NOMO-1 (cell line): ENCODE measurements at regions not wholly inside any gene's neighbourhood (a gene's known extent, or its start where the extent isn't known, plus 50 kb on each side); places are given as distances from the start of the nearest gene placed in this dataset.
"Not testable (repeated sequence)": the region's sequence is repeated elsewhere in the genome, so short reads cannot be mapped to it uniquely, and the experiment has no call there.

Source experiments
- DNase-seq, 2 experiments: peaks; one replicate each; lab custom pipeline; 2025; ENCODE audit not compliant: unreplicated experiment in 2 of 2; lab: John Stamatoyannopoulos, UW

DNA sequence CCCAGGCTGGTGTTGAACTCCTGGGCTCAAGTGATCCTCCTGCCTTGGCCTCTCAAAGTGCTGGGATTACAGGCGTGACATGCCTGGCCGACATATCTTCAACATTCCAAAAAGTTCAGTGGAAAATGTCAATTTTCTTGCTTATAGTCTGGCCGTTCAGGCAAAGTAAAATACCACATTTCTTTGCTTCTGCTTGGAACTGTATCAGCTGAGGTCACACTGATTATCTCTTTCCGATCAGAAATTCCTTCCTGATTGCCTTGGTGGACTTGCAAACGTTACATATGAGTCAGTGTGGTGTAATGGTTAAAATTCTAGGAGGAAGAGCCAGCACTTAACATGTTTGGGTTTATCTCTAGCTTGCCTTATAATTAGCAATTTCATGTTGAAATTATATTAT is 170.6 kb upstream of the ERV3-1 start:
- not testable (repeated sequence) for DNase-seq

DNA sequence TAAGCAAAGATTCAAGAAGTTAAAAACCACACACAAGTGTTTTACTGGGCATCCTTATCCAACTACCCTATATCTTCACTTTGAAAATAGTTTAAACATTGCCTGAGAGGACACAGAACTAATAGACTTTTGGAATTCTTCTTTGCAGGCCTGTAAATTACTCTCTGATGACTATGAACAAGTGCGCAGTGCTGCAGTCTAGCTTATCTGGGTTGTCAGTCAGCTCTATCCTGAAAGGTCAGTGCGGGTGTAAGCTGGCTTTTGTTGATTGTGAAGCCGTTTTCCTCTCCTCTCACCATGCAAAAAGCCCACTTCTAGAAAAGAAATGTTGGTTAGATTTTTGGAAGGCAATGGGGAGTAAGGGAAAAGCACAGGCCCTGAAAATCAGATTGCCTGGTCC is 143.6 kb upstream of the ERV3-1 start:
- DNase-seq: not testable (repeated sequence)

DNA sequence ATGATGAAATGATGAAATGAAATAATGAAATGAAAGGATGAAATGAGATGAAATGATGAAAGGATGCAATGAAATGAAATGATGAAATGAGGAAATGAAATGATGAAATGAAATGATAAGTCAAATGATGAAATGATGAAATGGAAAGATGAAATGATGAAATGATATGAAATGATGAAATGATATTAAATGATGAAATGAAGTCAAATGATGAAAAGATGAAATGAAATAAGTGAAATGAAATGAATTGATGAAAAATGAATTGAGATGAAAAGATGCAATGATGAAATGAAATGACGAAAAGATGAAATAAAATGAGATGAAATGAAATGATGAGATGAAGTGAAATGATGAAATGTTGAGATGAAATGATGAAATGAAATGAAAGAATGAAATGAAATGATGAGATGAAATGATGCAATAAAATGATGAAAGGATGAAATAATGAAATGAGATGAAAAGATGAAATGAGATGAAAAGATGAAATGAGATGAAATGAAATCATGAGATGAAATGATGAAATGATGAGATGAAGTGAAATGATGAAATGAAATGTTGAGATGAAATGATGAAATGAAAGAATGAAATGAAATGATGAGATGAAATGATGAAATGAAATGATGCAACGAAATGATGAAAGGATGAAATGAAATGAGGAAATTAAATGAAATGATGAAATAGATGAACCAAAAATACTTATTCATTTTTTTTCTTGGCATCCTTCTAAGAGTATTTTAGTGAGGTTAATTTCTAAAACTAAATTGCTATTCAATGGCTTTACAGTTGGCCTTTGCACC is 139.8 kb upstream of the ERV3-1 start:
- not testable (repeated sequence) for DNase-seq

DNA sequence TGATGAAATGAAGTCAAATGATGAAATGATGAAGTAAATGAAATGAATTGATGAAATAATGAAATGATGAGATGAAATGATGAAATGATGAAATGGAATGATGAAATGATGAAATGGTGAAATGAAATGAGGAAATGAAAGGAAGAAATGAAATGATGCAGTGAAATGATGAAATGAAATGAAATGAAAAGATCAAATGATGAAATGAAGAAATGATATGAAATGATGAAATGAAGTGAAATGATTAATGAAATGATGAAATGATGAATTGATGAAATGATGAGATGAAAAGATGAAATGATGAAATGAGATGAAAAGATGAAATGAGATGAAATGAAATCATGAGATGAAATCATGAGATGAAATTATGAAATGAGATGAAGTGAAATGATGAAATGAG is 139.2 kb upstream of the ERV3-1 start:
- DNase-seq: not testable (repeated sequence)

DNA sequence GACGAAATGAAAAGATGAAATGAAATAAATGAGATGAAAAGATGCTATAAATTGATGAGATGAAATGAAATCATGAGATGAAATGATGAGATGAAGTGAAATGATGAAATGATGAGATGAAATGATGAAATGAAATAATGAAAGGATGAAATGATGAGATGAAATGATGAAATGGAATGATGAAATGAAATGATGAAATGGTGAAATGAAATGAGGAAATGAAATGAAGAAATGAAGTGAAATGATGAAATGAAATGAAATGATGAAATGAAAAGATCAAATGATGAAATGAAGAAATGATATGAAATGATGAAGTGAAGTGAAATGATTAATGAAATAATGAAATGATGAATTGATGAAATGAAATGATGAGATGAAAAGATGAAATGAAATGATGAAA is 138.5 kb upstream of the ERV3-1 start:
- DNase-seq: not testable (repeated sequence)

DNA sequence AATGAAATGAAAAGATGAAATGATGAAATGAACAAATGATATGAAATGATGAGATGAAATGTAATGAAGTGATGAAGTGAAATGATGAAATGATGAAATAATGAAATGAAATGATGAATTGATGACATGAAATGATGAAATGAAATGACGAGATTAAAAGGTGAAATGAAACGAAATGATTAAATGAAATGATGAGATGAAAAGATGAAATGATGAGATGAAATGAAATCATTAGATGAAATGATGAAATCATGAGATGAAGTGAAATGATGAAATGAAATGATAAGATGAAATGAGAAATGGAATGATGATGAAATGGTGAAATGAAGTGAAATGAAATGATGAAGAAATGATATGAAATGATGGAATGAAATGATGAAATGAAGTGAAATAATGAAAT is 138.1 kb upstream of the ERV3-1 start:
- DNase-seq: not testable (repeated sequence)

DNA sequence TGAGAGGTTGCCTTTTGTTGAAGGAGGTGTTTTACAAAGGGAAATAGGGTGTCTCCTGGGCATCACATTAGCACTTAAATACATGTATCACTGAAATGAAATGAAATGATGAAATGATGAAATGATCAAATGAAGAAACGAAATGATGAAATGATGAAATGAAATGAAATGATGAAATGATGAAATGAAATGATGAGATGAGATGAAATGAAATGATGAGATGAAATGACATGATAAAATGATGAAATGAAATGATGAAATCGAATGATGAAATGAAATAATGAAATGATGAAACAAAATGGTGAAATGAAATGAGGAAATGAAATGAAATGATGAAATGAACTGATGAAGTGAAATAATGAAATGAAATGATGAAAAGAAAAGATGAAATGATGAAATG is 137.6 kb upstream of the ERV3-1 start:
- DNase-seq: not testable (repeated sequence)

DNA sequence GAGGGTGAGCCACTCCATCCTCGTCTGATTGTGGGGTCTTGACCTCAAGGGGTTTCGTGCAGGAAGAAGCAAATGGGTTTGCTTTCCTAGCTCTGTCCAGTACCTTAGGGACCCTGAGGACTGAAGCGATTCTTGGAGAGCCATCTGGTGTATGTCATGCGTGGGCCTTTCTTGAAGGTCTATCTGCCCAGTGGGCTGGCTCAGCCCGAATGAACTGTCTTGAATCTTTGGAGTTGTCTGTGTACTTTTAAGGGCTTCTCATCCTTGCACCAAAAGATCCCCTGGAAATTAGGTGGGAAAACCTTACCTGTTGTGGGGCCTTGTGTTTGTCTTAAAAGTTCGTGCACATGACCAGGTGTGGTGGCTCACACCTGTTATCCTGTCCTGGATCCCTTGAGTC is 135.4 kb upstream of the ERV3-1 start:
- not testable (repeated sequence) for DNase-seq

DNA sequence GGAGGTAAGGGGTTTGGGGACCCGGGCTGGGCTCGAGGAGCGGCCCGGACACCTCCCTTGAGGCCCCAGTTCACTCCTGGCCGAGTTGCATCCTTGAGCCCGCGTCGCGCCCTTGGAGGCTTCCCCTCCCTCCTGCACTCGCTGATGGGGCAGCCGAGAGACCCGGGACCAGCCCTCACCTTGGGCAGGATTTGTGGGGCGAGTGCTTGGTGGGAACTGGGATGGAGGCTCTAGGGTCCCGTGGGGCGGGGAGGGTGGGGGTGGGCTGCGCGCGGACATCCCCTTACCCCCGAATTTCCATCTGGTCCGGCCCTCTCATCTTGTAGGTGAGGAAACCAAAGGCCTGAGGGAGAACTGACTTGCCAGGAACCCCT is 134.9 kb upstream of the ERV3-1 start:
- DNase-seq: not testable (repeated sequence)

DNA sequence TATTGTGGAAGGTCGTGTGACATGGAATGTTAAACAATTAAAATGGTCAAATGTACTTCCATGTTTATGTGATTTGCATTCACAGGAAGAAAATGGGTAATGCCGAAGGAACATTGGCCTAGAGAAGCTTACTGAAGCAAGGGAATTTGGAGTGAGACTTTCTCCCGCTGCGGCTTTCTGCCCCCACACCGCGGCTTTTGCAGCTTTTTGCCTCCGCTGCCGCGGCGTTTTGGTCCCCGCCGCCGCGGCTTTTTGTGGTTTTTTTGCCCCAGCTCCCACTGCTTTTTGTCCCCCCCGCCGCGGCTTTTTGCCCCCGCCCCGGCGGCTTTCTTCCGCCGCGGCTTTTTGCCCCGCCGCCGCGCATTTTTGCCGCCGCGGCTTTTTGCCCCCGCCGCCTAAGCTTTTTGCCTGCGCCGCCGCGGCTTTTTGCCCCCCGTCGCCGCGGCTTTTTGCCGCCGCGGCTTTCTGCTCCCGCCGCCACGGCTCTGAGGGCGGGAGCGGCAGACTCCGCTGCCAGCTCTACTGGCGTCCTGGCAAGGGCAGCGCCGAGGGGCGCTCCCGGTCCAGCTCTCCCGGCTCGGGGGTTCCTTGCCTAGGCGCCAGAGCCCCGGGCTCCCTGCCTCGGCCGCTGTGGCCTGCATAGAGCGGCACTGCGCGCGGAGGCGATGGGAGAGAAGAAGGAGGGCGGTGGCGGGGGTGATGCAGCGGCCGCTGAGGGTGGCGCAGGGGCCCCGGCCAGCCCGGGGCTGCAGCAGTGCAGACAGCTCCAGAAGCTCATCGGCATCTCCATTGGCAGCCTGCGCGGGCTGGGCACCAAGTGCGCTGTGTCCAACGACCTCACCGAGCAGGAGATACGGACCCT is 134.3 kb upstream of the ERV3-1 start:
- DNase-seq: not testable (repeated sequence)

DNA sequence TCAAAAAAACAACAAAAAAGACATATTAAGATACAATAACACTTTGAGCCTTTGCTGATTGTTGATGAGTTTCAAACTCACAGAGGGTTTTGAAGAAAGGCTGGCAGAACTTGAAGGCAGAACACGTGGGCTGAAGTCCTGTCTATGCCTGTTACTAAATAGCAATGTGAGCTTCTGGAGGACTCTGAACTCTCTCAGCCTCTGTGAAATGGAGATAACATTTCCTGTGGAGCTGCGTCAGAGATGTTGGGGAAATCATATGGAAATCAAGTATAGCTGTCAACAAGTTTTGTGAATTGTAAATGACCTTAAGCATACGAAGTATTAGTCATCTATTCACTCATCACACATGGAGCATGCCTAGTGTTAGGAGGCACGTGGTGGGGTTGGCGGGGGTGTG is 130.4 kb upstream of the ERV3-1 start:
- DNase-seq: not testable (repeated sequence)

DNA sequence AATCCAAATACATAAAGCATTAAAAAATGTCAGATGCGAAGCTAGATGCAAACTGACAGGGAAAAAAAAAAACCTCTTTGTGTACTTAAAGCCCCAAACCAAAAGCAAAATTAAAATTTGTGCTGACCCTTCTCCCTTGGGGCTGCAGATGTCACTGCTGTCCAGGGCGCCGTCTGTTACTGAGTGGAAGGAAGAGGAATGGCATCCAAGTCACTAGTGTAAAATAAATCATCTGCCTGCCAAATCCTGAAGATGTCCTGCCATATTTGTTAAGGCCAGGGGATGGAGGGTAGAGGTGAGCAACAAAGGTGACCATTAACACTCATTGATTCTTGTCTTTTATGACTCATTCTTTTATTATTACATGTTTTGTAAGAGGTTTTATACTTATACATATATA is 126.6 kb upstream of the ERV3-1 start:
- not testable (repeated sequence) for DNase-seq

DNA sequence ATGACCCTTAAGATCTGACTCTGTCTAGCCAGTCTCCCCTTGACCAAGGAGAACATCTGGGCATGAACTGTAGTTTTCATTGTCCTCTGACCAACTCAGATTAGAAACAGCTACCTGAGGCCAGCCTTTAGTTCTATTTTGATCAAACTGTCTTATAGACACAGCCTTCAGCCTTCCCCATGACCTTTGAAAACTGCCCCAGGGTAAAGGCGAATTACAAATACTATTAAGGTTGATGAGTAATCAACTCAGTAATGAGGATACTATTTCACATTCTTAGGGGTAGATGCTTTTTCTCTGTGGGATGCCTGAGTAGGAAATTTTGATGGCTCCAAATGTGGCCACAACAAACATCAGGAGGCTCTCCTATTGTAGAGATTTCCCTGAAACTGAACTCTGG is 125.8 kb upstream of the ERV3-1 start:
- not testable (repeated sequence) for DNase-seq

DNA sequence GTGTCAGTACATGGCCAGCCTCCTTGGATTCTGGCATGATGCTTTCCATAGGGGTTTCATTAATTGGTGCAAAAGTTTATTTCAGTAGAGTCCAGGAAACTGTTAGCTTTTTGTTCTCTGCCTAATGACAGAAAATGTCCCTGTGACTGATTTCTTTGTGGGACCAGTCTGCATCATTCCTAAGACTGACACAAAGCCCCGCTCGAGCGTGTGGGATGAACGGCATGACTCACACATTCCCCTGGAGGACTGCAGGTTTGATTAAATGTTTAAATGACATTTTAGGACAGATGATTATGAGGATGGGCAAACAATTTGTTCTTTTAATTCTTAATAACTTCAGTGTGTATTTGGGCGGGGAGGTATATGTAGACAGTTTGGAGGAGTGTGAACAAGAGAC is 120.9 kb upstream of the ERV3-1 start:
- DNase-seq: not testable (repeated sequence)

DNA sequence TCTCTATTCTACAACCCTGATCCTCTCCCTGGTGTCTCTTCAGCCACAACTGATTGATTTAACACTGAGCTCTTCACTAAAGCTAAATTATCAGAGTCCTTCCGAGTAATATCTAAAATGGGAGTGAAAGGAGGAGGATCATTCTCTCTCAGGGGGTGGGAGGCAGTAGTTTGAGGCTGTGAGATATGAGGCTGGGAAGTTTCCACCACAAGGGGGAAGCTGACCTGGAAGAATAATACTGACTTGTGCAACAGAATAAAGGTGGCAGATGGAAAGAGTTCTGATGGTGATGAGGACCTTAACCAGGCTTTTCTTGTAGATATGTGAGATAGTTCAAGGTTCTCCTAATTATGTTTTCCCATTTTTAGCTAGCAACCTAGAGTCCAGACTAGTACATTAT is 118.1 kb upstream of the ERV3-1 start:
- not testable (repeated sequence) for DNase-seq

DNA sequence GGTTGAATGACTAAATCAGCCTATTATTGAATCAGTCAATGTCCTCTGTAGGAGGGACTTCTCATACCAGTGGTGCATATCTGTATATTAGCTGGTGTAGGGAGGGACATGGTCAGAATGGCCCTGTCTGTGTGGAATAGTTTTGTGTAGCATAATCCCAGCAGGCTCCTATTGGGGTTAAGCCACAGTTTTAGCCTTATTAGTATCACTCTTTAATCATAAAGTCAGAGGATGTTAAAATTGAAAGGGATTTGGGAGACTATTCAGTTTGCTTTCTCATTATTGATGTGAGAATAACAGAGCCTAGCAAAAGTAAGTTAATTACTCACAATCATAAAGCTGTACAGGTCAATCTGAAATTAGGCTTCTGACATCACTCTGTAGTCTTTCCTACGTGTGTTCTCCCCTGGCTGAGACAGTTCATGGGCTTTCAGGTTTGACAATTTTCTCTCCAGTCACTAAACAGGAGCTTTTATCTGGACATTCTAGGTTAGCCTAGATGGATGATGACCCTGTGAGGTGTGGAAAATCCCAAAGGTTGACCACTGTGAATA is 99.2 kb upstream of the ERV3-1 start:
- DNase-seq: not testable (repeated sequence)

DNA sequence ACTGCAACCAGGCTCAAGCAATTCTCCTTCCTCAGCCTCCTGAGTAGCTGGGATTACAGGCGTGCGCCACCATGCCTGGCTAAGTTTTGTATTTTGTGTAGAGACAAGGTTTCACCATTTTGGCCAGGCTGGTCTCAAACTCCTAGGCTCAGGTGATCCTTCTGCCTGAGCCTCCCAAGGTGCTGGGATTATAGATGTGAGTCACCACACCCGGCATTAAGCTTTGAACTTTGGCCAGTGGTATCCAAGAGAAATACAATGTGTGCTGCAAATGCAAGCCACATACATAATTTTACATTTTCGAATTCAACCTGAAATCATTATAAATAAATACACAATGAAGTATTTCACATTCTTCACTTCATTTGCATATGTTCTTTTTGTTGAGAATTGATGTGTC is 94.0 kb upstream of the ERV3-1 start:
- not testable (repeated sequence) for DNase-seq

DNA sequence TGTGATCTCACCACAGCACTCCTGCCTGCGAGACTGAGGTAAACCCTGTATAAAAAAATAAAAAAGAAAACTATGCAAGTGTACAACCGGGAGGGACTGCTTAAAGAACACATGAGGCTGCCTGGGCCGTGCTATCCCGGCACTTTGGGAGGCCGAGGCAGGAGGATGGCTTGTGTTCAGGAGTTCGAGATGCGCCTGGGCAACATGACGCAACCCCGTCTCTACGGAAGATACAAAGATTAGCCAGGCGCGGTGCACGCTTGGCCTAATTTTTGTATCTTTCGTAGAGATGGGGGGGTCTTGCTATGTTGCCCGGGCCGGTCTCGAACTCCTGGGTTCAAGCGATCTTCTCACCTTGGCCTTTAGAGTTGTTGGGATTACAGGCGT is 75.2 kb upstream of the ERV3-1 start:
- not testable (repeated sequence) for DNase-seq

DNA sequence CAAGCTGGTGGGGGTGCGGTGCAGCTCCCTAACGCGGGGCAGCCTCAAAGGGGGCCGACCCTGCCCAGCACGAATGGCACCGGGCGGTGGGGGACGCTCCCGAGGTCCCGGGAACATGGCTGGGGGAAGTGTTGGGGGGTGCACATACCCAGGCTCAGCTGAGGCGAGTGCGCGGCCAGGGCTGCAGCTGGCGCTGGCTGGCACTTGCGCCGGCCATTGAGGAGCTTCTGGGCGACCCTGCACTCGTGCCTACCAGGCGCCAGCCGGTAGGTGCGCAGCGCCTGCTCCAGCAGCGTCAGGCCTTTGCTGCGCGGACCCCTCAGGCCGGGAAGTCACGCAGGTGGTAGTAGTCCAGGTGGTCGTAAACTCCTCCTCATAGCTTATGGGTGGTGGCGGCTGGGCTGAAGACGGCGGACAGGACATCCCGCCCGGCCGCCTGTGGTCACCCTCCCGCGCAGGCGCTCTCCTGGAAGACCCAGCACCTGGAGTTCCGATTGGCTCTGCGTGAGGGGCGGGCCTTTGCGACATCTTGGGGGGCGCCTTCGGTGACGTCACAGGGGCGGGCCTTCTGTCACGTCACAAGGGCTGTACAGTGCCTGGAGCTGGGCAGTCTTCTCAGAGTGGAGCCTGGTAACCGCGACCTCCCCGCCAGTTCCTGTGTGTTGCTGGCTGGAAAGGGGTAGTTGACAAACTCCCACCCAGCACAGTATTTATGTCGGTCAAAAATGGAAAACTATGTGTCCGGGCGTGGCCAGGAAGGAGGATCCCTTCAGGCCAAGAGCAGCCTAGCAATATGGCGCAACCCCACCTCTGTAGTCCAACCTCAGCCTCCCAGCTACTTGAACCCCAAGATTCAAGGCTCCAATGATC is 74.5 kb upstream of the ERV3-1 start:
- peak; percentile 32 to 61 for DNase-seq

DNA sequence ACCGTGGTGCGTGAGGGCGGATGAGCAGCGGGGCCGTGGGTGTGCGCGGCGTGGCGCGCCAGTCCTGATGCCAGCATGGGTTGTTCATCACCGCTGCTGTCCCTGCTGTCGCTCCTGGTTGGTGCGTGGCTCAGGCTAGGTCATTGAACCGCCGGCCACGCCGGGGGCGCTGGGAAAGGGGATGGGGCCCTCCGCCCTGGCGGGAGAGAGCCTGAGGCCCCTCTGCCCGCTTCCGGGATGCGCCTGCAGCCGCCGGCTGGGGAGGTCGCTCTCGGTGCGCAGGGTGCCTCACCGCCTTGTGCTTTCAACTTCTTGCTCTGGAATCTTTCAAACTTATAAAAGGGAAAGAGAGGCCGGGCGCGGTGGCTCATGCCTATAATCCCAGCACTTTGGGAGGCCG is 68.5 kb upstream of the ERV3-1 start:
- DNase-seq: not testable (repeated sequence)

DNA sequence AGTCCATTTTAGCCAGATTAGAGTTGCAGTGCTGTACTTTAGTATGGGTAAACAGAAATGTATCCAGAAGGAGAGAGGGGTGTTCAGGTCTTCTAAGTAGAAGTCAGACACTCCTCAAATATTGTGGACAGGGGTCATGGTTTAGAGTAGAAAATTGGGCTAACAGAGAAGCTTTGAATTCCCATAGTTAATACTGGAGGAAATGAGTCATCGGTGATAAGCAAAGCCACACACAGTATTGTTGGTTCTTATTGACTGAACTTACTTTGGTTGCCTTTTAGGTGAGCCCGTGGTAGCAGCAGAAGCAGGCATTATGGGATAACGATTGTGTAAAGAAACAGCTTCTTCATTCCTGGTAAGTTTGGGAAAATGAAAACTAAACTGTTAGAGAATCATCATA is 66.7 kb upstream of the ERV3-1 start:
- not testable (repeated sequence) for DNase-seq
